ENCODE measurements at regions not wholly inside any gene's neighbourhood (a gene's known extent, or its start where the extent isn't known, plus 50 kb on each side); places are given as distances from the start of the nearest gene placed in this dataset.

GRCh38 chr10:58041901-58042300 is 225.8 kb downstream of the IPMK start:
- TF ChIP-seq ZNF558 (CRISPR knock-in tag; IDR thresholded peaks at IDR 0.05; ENCODE audit: borderline replicate concordance) (no peak), CTCF (CRISPR knock-in tag; IDR thresholded peaks at IDR 0.05) (no peak), JUND (CRISPR knock-in tag; IDR thresholded peaks at IDR 0.05) (no peak), ZKSCAN8 (CRISPR knock-in tag; IDR thresholded peaks at IDR 0.05; ENCODE audit: borderline replicate concordance) (no peak), YY1 (IDR thresholded peaks at IDR 0.05; ENCODE audit: insufficient read depth, insufficient replicate concordance, low read depth, low read length) (no peak), EHMT2 (IDR thresholded peaks at IDR 0.05; ENCODE audit: borderline replicate concordance, low read depth, low read length) (no peak)

Data from HepG2 (cell line).